GM21515 (cell line): ENCODE measurements at regions not wholly inside any gene's neighbourhood (a gene's known extent, or its start where the extent isn't known, plus 50 kb on each side); places are given as distances from the start of the nearest gene placed in this dataset.

ENCODE experiments used
- ATAC-seq: cut with Tn5 transposase; IDR thresholded peaks from one replicate; pipeline ENCODE4 v1.9.1; 2021; ENCODE audit not compliant: unreplicated experiment

GRCh38 chr9:18368206-18368605 is 105.7 kb upstream of the ADAMTSL1 start:
- no peak for ATAC-seq

GRCh38 chr9:18371141-18371540 is 102.8 kb upstream of the ADAMTSL1 start:
- ATAC-seq: no peak

GRCh38 chr9:18371621-18372020 is 102.3 kb upstream of the ADAMTSL1 start:
- no peak for ATAC-seq

- no peak for ATAC-seq
Observed at GRCh38 chr9:18379073-18379811, 94.7 kb upstream of the ADAMTSL1 start.

GRCh38 chr9:18382243-18382642 is 91.7 kb upstream of the ADAMTSL1 start:
- ATAC-seq: no peak

- no peak for ATAC-seq
Observed at GRCh38 chr9:18384066-18384465, 89.9 kb upstream of the ADAMTSL1 start.

- ATAC-seq: no peak
Observed at GRCh38 chr9:18385696-18386490, 88.1 kb upstream of the ADAMTSL1 start.

GRCh38 chr9:18390393-18390792 is 83.6 kb upstream of the ADAMTSL1 start:
- ATAC-seq: no peak

- no peak for ATAC-seq
Observed at GRCh38 chr9:18393340-18394130, 80.4 kb upstream of the ADAMTSL1 start.

- no peak for ATAC-seq
Observed at GRCh38 chr9:18394847-18395351, 79.1 kb upstream of the ADAMTSL1 start.

- ATAC-seq: no peak
Observed at GRCh38 chr9:18396102-18396728, 77.7 kb upstream of the ADAMTSL1 start.

GRCh38 chr9:18397076-18397475 is 76.9 kb upstream of the ADAMTSL1 start:
- no peak for ATAC-seq

GRCh38 chr9:18398038-18398437 is 75.9 kb upstream of the ADAMTSL1 start:
- ATAC-seq: no peak

- ATAC-seq: no peak
Observed at GRCh38 chr9:18404434-18405029, 69.4 kb upstream of the ADAMTSL1 start.

- ATAC-seq: no peak
Observed at GRCh38 chr9:18405240-18405639, 68.7 kb upstream of the ADAMTSL1 start.

GRCh38 chr9:18410983-18411382 is 63.0 kb upstream of the ADAMTSL1 start:
- no peak for ATAC-seq

GRCh38 chr9:18421391-18421790 is 52.6 kb upstream of the ADAMTSL1 start:
- no peak for ATAC-seq

GRCh38 chr9:18422296-18423036 is 51.5 kb upstream of the ADAMTSL1 start:
- no peak for ATAC-seq

- ATAC-seq: no peak
Observed at GRCh38 chr9:18423791-18424531, 50.0 kb upstream of the ADAMTSL1 start.
